ENCODE measurements at regions not wholly inside any gene's neighbourhood (a gene's known extent, or its start where the extent isn't known, plus 50 kb on each side); places are given as distances from the start of the nearest gene placed in this dataset.

- TF ChIP-seq CTCF (conservative IDR thresholded peaks at IDR 0.05; ENCODE audit: low read depth, low read length) = no peak
- no peak overlapping the region for H3K4me3 ChIP-seq (ENCODE audit: low read length)
- no peak for DNase-seq (ENCODE audit: low read depth)
These were observed 174.4 kb downstream of the DSEL start for GRCh38 chr18:67342159-67342558.

- DNase-seq (ENCODE audit: low read depth) = no peak
These were observed 178.8 kb downstream of the DSEL start for GRCh38 chr18:67337696-67338095.

GRCh38 chr18:67331857-67332256 lies 184.7 kb downstream of the DSEL start:
- H3K4me3 ChIP-seq (ENCODE audit: low read length) = no peak overlapping the region
- TF ChIP-seq CTCF (conservative IDR thresholded peaks at IDR 0.05; ENCODE audit: low read depth, low read length) = no peak
- no peak for DNase-seq (ENCODE audit: low read depth)

More at GRCh38 chr18:67337696-67338095, 178.8 kb downstream of the DSEL start:
- H3K4me3 ChIP-seq (ENCODE audit: low read length) = no peak overlapping the region
- TF ChIP-seq CTCF (conservative IDR thresholded peaks at IDR 0.05; ENCODE audit: low read depth, low read length) = no peak

- no peak overlapping the region for H3K4me3 ChIP-seq (ENCODE audit: low read length)
- no peak for DNase-seq (ENCODE audit: low read depth)
- TF ChIP-seq CTCF (conservative IDR thresholded peaks at IDR 0.05; ENCODE audit: low read depth, low read length) = no peak
These were observed 197.4 kb downstream of the DSEL start for GRCh38 chr18:67319109-67319508.

DNA sequence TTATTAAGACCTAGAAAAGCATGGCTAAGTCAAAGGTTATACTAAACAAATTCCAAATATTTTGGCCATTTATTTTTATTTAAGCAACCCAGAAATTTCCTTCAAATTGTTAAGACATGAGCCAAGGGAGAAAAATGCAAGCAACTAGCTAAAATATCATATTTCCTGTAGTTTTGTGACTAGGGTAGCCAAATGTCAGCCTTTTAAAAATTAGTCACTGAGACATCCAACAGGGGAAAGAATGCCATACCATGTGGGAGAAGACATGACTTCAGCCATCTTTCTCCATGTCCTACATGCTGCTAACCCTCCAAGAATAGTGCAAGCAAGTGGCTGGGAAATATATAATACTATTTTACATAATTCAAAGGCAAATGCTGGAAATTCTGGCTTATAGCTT lies 197.9 kb downstream of the DSEL start:
- no peak for DNase-seq (ENCODE audit: low read depth)
- TF ChIP-seq CTCF (conservative IDR thresholded peaks at IDR 0.05; ENCODE audit: low read depth, low read length) = no peak
- H3K4me3 ChIP-seq (ENCODE audit: low read length) = no peak overlapping the region

DNA sequence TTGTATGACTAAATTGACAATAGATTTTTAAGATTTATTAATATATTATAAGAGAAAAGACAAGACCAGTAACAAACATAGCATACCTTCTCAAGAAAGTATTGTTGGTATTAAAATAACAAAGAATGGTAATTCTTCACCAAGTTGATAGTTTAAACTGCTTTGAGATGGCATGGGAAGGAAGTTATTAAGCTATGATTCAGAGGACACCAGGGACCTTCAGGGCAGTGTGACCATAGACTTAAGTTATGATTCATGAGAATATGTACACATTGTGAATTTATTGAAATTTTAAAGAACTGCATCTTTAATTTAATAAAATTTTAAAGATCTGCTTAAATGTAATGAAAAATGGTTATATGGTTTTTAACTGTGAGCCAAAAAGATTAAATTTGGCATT lies 205.7 kb downstream of the DSEL start:
- DNase-seq (ENCODE audit: low read depth) = no peak
- no peak overlapping the region for H3K4me3 ChIP-seq (ENCODE audit: low read length)
- TF ChIP-seq CTCF (conservative IDR thresholded peaks at IDR 0.05; ENCODE audit: low read depth, low read length) = no peak

DNA sequence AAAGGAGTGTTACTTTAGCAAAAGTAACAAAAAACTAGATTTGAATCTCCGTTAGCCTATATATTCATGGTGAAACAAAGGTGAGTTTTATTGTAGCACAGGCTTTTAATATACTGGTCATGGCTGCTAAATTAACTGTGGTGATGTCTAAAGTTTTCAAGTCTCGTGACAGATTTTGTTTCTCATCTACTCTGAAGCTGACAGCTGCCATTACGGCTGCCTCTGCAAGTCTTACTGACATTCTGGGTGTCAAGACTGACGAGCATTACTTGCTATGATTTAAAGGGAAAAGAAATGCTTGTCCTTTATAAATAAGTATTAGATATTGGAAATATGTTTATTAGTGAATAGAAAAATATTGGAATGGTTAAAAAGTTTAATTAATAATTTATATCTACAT lies 207.7 kb downstream of the DSEL start:
- DNase-seq (ENCODE audit: low read depth) = no peak
- no peak for TF ChIP-seq CTCF (conservative IDR thresholded peaks at IDR 0.05; ENCODE audit: low read depth, low read length)

More for the DNA sequence above, 207.7 kb downstream of the DSEL start:
- H3K4me3 ChIP-seq (ENCODE audit: low read length) = no peak overlapping the region
